ENCODE measurements at regions not wholly inside any gene's neighbourhood (a gene's known extent, or its start where the extent isn't known, plus 50 kb on each side); places are given as distances from the start of the nearest gene placed in this dataset.

DNA sequence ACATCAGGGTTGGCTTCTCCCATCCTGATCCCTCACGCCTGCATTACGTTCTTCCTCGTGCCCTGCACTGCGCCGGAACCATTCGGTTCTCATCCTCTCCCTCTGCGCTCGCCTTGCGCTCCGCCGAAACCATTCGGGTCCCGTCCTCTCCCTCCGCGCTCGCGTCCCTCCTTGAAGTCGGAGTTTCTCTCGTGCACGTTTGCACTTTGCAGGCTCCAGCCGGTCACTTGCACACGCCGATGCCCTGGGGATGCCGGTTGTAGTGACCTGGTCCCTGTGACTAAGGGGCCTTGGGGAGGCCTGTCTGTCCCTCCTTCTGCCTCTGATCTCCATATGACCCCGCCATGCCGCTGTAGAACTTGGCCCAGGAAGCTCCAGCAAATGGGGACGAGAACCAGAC is 265.8 kb downstream of the TEX29 start:
- H3K27me3 Mint-ChIP-seq (ENCODE audit: insufficient read depth, low read depth, poor library complexity): peaks cover 3% of the 10 kb centered on the region
- H3K9me2 ChIP-seq (ENCODE audit: insufficient read depth): peaks cover 10% of the 10 kb centered on the region; the same call in 1 of the 2 replicates
- no peak overlapping the region for H2AFZ ChIP-seq
- ATAC-seq: no peak
- no peak overlapping the region for H3K4me3 ChIP-seq
- no peaks in the 10 kb centered on the region for H3K36me3 ChIP-seq (ENCODE audit: insufficient read depth)
- TF ChIP-seq CTCF (conservative IDR thresholded peaks at IDR 0.05; ENCODE audit: low read depth in 2 of 2) (no peak), NANOG (IDR thresholded peaks at IDR 0.05; ENCODE audit: borderline replicate concordance) (no peak), EZH2 (IDR thresholded peaks at IDR 0.05; ENCODE audit: low read depth, unreplicated experiment) (no peak), STAT1 (IDR thresholded peaks at IDR 0.05; ENCODE audit: unreplicated experiment) (no peak), EZH2phosphoT487 (IDR thresholded peaks at IDR 0.05; ENCODE audit: unreplicated experiment) (no peak), POLR2AphosphoS5 (IDR thresholded peaks at IDR 0.05; ENCODE audit: low read depth) (no peak), ZNF331 (CRISPR knock-in tag; IDR thresholded peaks at IDR 0.05; ENCODE audit: low read depth) (no peak), ZNF462 (CRISPR knock-in tag; IDR thresholded peaks at IDR 0.05) (no peak), ZNF114 (CRISPR knock-in tag; IDR thresholded peaks at IDR 0.05) (no peak), CREB1 (CRISPR knock-in tag; IDR thresholded peaks at IDR 0.05; ENCODE audit: low read depth) (no peak), JUNB (IDR thresholded peaks at IDR 0.05; ENCODE audit: unreplicated experiment) (no peak), ETS1 (IDR thresholded peaks at IDR 0.05) (no peak)
- TF ChIP-seq, protein P1, sequence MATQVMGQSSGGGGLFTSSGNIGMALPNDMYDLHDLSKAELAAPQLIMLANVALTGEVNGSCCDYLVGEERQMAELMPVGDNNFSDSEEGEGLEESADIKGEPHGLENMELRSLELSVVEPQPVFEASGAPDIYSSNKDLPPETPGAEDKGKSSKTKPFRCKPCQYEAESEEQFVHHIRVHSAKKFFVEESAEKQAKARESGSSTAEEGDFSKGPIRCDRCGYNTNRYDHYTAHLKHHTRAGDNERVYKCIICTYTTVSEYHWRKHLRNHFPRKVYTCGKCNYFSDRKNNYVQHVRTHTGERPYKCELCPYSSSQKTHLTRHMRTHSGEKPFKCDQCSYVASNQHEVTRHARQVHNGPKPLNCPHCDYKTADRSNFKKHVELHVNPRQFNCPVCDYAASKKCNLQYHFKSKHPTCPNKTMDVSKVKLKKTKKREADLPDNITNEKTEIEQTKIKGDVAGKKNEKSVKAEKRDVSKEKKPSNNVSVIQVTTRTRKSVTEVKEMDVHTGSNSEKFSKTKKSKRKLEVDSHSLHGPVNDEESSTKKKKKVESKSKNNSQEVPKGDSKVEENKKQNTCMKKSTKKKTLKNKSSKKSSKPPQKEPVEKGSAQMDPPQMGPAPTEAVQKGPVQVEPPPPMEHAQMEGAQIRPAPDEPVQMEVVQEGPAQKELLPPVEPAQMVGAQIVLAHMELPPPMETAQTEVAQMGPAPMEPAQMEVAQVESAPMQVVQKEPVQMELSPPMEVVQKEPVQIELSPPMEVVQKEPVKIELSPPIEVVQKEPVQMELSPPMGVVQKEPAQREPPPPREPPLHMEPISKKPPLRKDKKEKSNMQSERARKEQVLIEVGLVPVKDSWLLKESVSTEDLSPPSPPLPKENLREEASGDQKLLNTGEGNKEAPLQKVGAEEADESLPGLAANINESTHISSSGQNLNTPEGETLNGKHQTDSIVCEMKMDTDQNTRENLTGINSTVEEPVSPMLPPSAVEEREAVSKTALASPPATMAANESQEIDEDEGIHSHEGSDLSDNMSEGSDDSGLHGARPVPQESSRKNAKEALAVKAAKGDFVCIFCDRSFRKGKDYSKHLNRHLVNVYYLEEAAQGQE (IDR thresholded peaks at IDR 0.05; ENCODE audit: unreplicated experiment): no peak
- no peak overlapping the region for H3K4me2 ChIP-seq
- H3K27ac Mint-ChIP-seq: no peak overlapping the region
- peaks cover 6% of the 10 kb centered on the region; the same call in 1 of the 3 replicates for H3K36me3 Mint-ChIP-seq (ENCODE audit: low read depth)
- H3F3A ChIP-seq (replicated peaks; ENCODE audit: low read depth): no peaks in the 10 kb centered on the region
- no peak for DNase-seq (ENCODE audit: low spot score)
- H3K79me2 ChIP-seq (replicated peaks; ENCODE audit: insufficient read depth): no peaks in the 10 kb centered on the region
- no peaks in the 10 kb centered on the region for H3K27me3 ChIP-seq (ENCODE audit: insufficient read depth)
- no peaks in the 10 kb centered on the region for H3K4me1 ChIP-seq (ENCODE audit: insufficient read depth)
- no peak overlapping the region for H3K27ac ChIP-seq (ENCODE audit: low read depth)
- peaks cover 6% of the 10 kb centered on the region for H3K9me3 Mint-ChIP-seq
- no peaks in the 10 kb centered on the region for H4K20me1 ChIP-seq (replicated peaks; ENCODE audit: insufficient read depth)
- no peaks in the 10 kb centered on the region for H3K4me1 Mint-ChIP-seq
- H3K4me3 Mint-ChIP-seq: no peak overlapping the region

Measured in GM23338 (cell line).